Central memory CD8-positive, alpha-beta T cell (primary cell): ENCODE measurements at regions not wholly inside any gene's neighbourhood (a gene's known extent, or its start where the extent isn't known, plus 50 kb on each side); places are given as distances from the start of the nearest gene placed in this dataset.

Source experiments
- ATAC-seq: fragments of 150-1000 bp; cut with Tn5 transposase; replicated peaks from 2 replicates; pipeline ENCODE4 v1.10.0; 2022; ENCODE audit warnings: mild to moderate bottlenecking, moderate FRiP score, moderate number of reproducible peaks; ENCODE audit not compliant: poor library complexity, severe bottlenecking; ENCODE audit errors: extremely low read depth
- DNase-seq, 2 donors: peaks; one replicate each; pipeline ENCODE4 v3.0.0; 2021; ENCODE audit warnings: low spot score in 2 of 2
- H3K27ac Mint-ChIP-seq: one replicate; pipeline ENCODE4 v1.8.0; 2022; ENCODE audit warnings: low read depth, mild to moderate bottlenecking, moderate library complexity, mixed read lengths
- H3K27me3 Mint-ChIP-seq: one replicate; pipeline ENCODE4 v1.8.0; 2022; ENCODE audit warnings: mixed read lengths
- H3K36me3 Mint-ChIP-seq: one replicate; pipeline ENCODE4 v1.8.0; 2022; ENCODE audit warnings: mild to moderate bottlenecking, moderate library complexity, mixed read lengths; ENCODE audit not compliant: insufficient read depth
- H3K4me1 Mint-ChIP-seq: one replicate; pipeline ENCODE4 v1.8.0; 2022; ENCODE audit warnings: mixed read lengths
- H3K4me3 Mint-ChIP-seq: one replicate; pipeline ENCODE4 v1.8.0; 2022; ENCODE audit warnings: mild to moderate bottlenecking, moderate library complexity, mixed read lengths
- H3K9me3 Mint-ChIP-seq: one replicate; pipeline ENCODE4 v1.8.0; 2022; ENCODE audit warnings: mixed read lengths

- Mint-ChIP-seq H3K4me3 (no peak overlapping the region), H3K27me3 (no peaks in the 10 kb centered on the region), H3K27ac (no peak overlapping the region), H3K9me3 (peaks cover 19% of the 10 kb centered on the region), H3K4me1 (no peaks in the 10 kb centered on the region), H3K36me3 (no peaks in the 10 kb centered on the region)
- ATAC-seq: no peak
- no peak for DNase-seq
Measured at GRCh38 chr4:188197566-188197965, 58.3 kb downstream of the TRIML1 start.

- no peak for DNase-seq
- Mint-ChIP-seq H3K27ac (no peak overlapping the region), H3K4me3 (no peak overlapping the region)
Measured at GRCh38 chr4:188198982-188199792, 59.9 kb downstream of the TRIML1 start.

GRCh38 chr4:188201851-188202250 lies 62.6 kb downstream of the TRIML1 start:
- Mint-ChIP-seq H3K36me3 (no peaks in the 10 kb centered on the region), H3K27me3 (no peaks in the 10 kb centered on the region), H3K4me1 (no peaks in the 10 kb centered on the region), H3K4me3 (no peak overlapping the region), H3K9me3 (peaks cover 38% of the 10 kb centered on the region), H3K27ac (no peak overlapping the region)
- DNase-seq: no peak
- no peak for ATAC-seq

More at GRCh38 chr4:188198982-188199792, 59.9 kb downstream of the TRIML1 start:
- Mint-ChIP-seq H3K36me3 (no peaks in the 10 kb centered on the region), H3K27me3 (no peaks in the 10 kb centered on the region), H3K4me1 (no peaks in the 10 kb centered on the region), H3K9me3 (peaks cover 23% of the 10 kb centered on the region)
- ATAC-seq: no peak

- ATAC-seq (no peak), DNase-seq (no peak)
- no peak overlapping the region for H3K4me3 Mint-ChIP-seq
- H3K36me3 Mint-ChIP-seq: no peaks in the 10 kb centered on the region
- H3K27ac Mint-ChIP-seq: no peak overlapping the region
- H3K27me3 Mint-ChIP-seq: no peaks in the 10 kb centered on the region
- no peaks in the 10 kb centered on the region for H3K4me1 Mint-ChIP-seq
- peaks cover 31% of the 10 kb centered on the region for H3K9me3 Mint-ChIP-seq
Measured at GRCh38 chr4:188206783-188207182, 67.5 kb downstream of the TRIML1 start.

GRCh38 chr4:188214861-188215260 lies 75.6 kb downstream of the TRIML1 start:
- Mint-ChIP-seq H3K9me3 (peaks cover 12% of the 10 kb centered on the region), H3K4me3 (no peak overlapping the region)
- DNase-seq: no peak

GRCh38 chr4:188218392-188218791 lies 79.2 kb downstream of the TRIML1 start:
- H3K27me3 Mint-ChIP-seq: no peaks in the 10 kb centered on the region
- no peaks in the 10 kb centered on the region for H3K4me1 Mint-ChIP-seq
- no peaks in the 10 kb centered on the region for H3K36me3 Mint-ChIP-seq
- no peak for ATAC-seq
- no peak overlapping the region for H3K27ac Mint-ChIP-seq
- H3K4me3 Mint-ChIP-seq: no peak overlapping the region
- H3K9me3 Mint-ChIP-seq: peaks cover 7% of the 10 kb centered on the region
- no peak for DNase-seq

More at GRCh38 chr4:188214861-188215260, 75.6 kb downstream of the TRIML1 start:
- Mint-ChIP-seq H3K27me3 (no peaks in the 10 kb centered on the region), H3K27ac (no peak overlapping the region), H3K36me3 (no peaks in the 10 kb centered on the region), H3K4me1 (no peaks in the 10 kb centered on the region)
- ATAC-seq: no peak

- Mint-ChIP-seq H3K36me3 (no peaks in the 10 kb centered on the region), H3K27ac (no peak overlapping the region), H3K4me1 (no peaks in the 10 kb centered on the region), H3K4me3 (no peak overlapping the region), H3K27me3 (no peaks in the 10 kb centered on the region), H3K9me3 (no peaks in the 10 kb centered on the region)
- no peak for DNase-seq
- ATAC-seq: no peak
Measured at GRCh38 chr4:188220006-188220405, 80.8 kb downstream of the TRIML1 start.

GRCh38 chr4:188221090-188221489 lies 81.8 kb downstream of the TRIML1 start:
- peaks cover 5% of the 10 kb centered on the region for H3K9me3 Mint-ChIP-seq
- DNase-seq: no peak
- no peaks in the 10 kb centered on the region for H3K36me3 Mint-ChIP-seq
- H3K27me3 Mint-ChIP-seq: no peaks in the 10 kb centered on the region
- ATAC-seq: no peak
- no peak overlapping the region for H3K4me3 Mint-ChIP-seq
- H3K4me1 Mint-ChIP-seq: no peaks in the 10 kb centered on the region
- H3K27ac Mint-ChIP-seq: no peak overlapping the region

GRCh38 chr4:188228279-188228678 lies 89.0 kb downstream of the TRIML1 start:
- no peaks in the 10 kb centered on the region for H3K27me3 Mint-ChIP-seq
- no peaks in the 10 kb centered on the region for H3K36me3 Mint-ChIP-seq
- no peak overlapping the region for H3K27ac Mint-ChIP-seq
- H3K4me3 Mint-ChIP-seq: no peak overlapping the region
- no peaks in the 10 kb centered on the region for H3K4me1 Mint-ChIP-seq
- DNase-seq (no peak), ATAC-seq (no peak)
- H3K9me3 Mint-ChIP-seq: peaks cover 13% of the 10 kb centered on the region

GRCh38 chr4:188232428-188232827 lies 93.2 kb downstream of the TRIML1 start:
- H3K9me3 Mint-ChIP-seq: peaks cover 6% of the 10 kb centered on the region
- DNase-seq: no peak
- H3K27ac Mint-ChIP-seq: no peak overlapping the region
- H3K4me1 Mint-ChIP-seq: no peaks in the 10 kb centered on the region
- no peak overlapping the region for H3K4me3 Mint-ChIP-seq
- no peaks in the 10 kb centered on the region for H3K36me3 Mint-ChIP-seq
- ATAC-seq: no peak
- H3K27me3 Mint-ChIP-seq: no peaks in the 10 kb centered on the region

GRCh38 chr4:188242041-188242440 lies 102.8 kb downstream of the TRIML1 start:
- no peak overlapping the region for H3K4me3 Mint-ChIP-seq
- no peaks in the 10 kb centered on the region for H3K36me3 Mint-ChIP-seq
- H3K27me3 Mint-ChIP-seq: no peaks in the 10 kb centered on the region
- peaks cover 6% of the 10 kb centered on the region for H3K9me3 Mint-ChIP-seq
- H3K4me1 Mint-ChIP-seq: no peaks in the 10 kb centered on the region
- no peak for ATAC-seq
- H3K27ac Mint-ChIP-seq: no peak overlapping the region
- no peak for DNase-seq

GRCh38 chr4:188245651-188246050 lies 106.4 kb downstream of the TRIML1 start:
- no peaks in the 10 kb centered on the region for H3K4me1 Mint-ChIP-seq
- no peaks in the 10 kb centered on the region for H3K27me3 Mint-ChIP-seq
- no peaks in the 10 kb centered on the region for H3K36me3 Mint-ChIP-seq
- H3K27ac Mint-ChIP-seq: no peak overlapping the region
- DNase-seq: no peak
- H3K9me3 Mint-ChIP-seq: peaks cover 11% of the 10 kb centered on the region
- no peak for ATAC-seq
- H3K4me3 Mint-ChIP-seq: no peak overlapping the region

GRCh38 chr4:188246488-188246887 lies 107.2 kb downstream of the TRIML1 start:
- peaks cover 11% of the 10 kb centered on the region for H3K9me3 Mint-ChIP-seq
- DNase-seq (no peak), ATAC-seq (no peak)
- H3K4me3 Mint-ChIP-seq: no peak overlapping the region
- H3K27me3 Mint-ChIP-seq: no peaks in the 10 kb centered on the region
- H3K27ac Mint-ChIP-seq: no peak overlapping the region
- H3K4me1 Mint-ChIP-seq: no peaks in the 10 kb centered on the region
- H3K36me3 Mint-ChIP-seq: peaks cover 2% of the 10 kb centered on the region
